HepG2 (cell line): ENCODE measurements at regions not wholly inside any gene's neighbourhood (a gene's known extent, or its start where the extent isn't known, plus 50 kb on each side); places are given as distances from the start of the nearest gene placed in this dataset.

Source experiments
- ATAC-seq: fragments of 200-7000 bp; cut with Tn5 transposase; 3 replicates; pipeline ENCODE4 v1.9.1; 2020; ENCODE audit warnings: mild to moderate bottlenecking, moderate library complexity
- BruUV-seq: library from RNA; stranded (reverse); fragments of 400-500 nt; replicated peaks from 2 replicates; lab custom pipeline; 2021; lab: Mats Ljungman, UMichigan
- CTCF ChIA-PET: fragments of 300-600 bp; formaldehyde crosslinking; extraction: SDS; loops from one replicate; lab custom pipeline; 2021; ENCODE audit warnings: low total read pairs, inconsistent platforms, low intra/inter-chr PET ratio; lab: Yijun Ruan, JAX
- POLR2A ChIA-PET: fragments of 350-600 bp; sonication (Branson Sonifier 250); formaldehyde crosslinking; loops from one replicate; lab custom pipeline; 2020; ENCODE audit warnings: antibody characterized with exemption, inconsistent platforms; lab: Yijun Ruan, JAX
- DNase-seq: peaks from one replicate; pipeline ENCODE4 v3.0.0-alpha.2; 2015; ENCODE audit warnings: low spot score
- FAIRE-seq: peaks from 3 replicates; lab custom pipeline; 2011; peaks lifted over from hg19 to GRCh38; lab: Jason Lieb, UNC
- H2AFZ ChIP-seq: one replicate; pipeline ENCODE4 v1.6.1; 2011; ENCODE audit warnings: low read length, inconsistent platforms
- H3K27ac ChIP-seq: fragments of 300-600 bp; 3 replicates; pipeline ENCODE4 v1.8.0; 2011; ENCODE audit warnings: mixed run types, mild to moderate bottlenecking, mixed read lengths, low read length, inconsistent platforms; ENCODE audit not compliant: insufficient read depth; ENCODE audit errors: extremely low read length
- H3K27me3 ChIP-seq, 2 experiments: fragments of 200-600 bp in 1 of 2; 2 replicates in 1 of 2; 3 replicates in 1 of 2; pipeline versions ENCODE4 v1.6.0 to v1.8.0; 2011; ENCODE audit warnings: low read length in 2 of 2, mild to moderate bottlenecking in 2 of 2, moderate library complexity in 2 of 2, inconsistent platforms in 1 of 2; ENCODE audit not compliant: insufficient read depth in 2 of 2, control insufficient read depth in 1 of 2
- H3K36me3 ChIP-seq, 2 experiments: fragments of 200-600 bp in 1 of 2; replicated peaks in 1 of 2; 2 replicates in 1 of 2; 3 replicates in 1 of 2; pipeline versions ENCODE4 v1.5.1 to v1.8.0; 2011; ENCODE audit warnings: low read length in 2 of 2, inconsistent platforms in 1 of 2; ENCODE audit not compliant: insufficient read depth in 2 of 2, control insufficient read depth in 1 of 2
- H3K4me1 ChIP-seq: 2 replicates; pipeline ENCODE4 v1.5.1; 2012; ENCODE audit warnings: low read length, inconsistent platforms; ENCODE audit not compliant: insufficient read depth
- H3K4me2 ChIP-seq: 2 replicates; pipeline ENCODE4 v1.6.0; 2011; ENCODE audit warnings: low read depth, low read length, inconsistent platforms
- H3K4me3 ChIP-seq, 3 experiments: fragments of 200-600 bp in 1 of 3; sonication (generic), shearing (Covaris generic) in 1 of 3; replicated peaks in 1 of 3; 2 replicates each; pipeline ENCODE4 v1.5.1; 2011 to 2016; ENCODE audit warnings: low read length in 3 of 3, inconsistent platforms in 2 of 3, low read depth in 2 of 3, mild to moderate bottlenecking in 2 of 3, control low read depth in 1 of 3, mixed read lengths in 1 of 3; ENCODE audit not compliant: insufficient read depth in 1 of 3
- H3K79me2 ChIP-seq: one replicate; pipeline ENCODE4 v1.6.1; 2011; ENCODE audit warnings: low read length, inconsistent platforms; ENCODE audit not compliant: insufficient read depth
- H3K9ac ChIP-seq: 2 replicates; pipeline ENCODE4 v1.6.0; 2011; ENCODE audit warnings: mild to moderate bottlenecking, low read depth, low read length, inconsistent platforms; ENCODE audit not compliant: insufficient read depth
- H3K9me3 ChIP-seq: 2 replicates; pipeline ENCODE4 v1.5.1; 2012; ENCODE audit warnings: mild to moderate bottlenecking, low read length
- H4K20me1 ChIP-seq: 2 replicates; pipeline ENCODE4 v1.6.0; 2011; ENCODE audit warnings: inconsistent platforms, mild to moderate bottlenecking, low read length, moderate library complexity; ENCODE audit not compliant: insufficient read depth
- CCDC6 ChIP-seq: sonication (generic); formaldehyde crosslinking; IDR thresholded peaks from 2 replicates; pipeline ENCODE4 v1.8.1; 2022; ENCODE audit warnings: mild to moderate bottlenecking, missing genetic modification reagents, moderate library complexity
- MZF1 ChIP-seq: sonication (generic); formaldehyde crosslinking; IDR thresholded peaks from 2 replicates; pipeline ENCODE4 v1.8.1; 2023; ENCODE audit warnings: mild to moderate bottlenecking, missing genetic modification reagents, borderline replicate concordance
- POLR2AphosphoS5 ChIP-seq: IDR thresholded peaks from 2 replicates; pipeline ENCODE4 v1.6.1; 2012; ENCODE audit warnings: low read depth, low read length
- RORA ChIP-seq: sonication (generic); formaldehyde crosslinking; IDR thresholded peaks from 2 replicates; pipeline ENCODE4 v1.5.0; 2020; ENCODE audit warnings: mild to moderate bottlenecking, missing genetic modification reagents, moderate library complexity
- RXRB ChIP-seq: IDR thresholded peaks from 2 replicates; pipeline ENCODE4 v1.6.1; 2016; ENCODE audit warnings: borderline replicate concordance, missing genetic modification reagents, missing compliant biosample characterization
- ZNF510 ChIP-seq: sonication (generic); formaldehyde crosslinking; IDR thresholded peaks from 2 replicates; pipeline ENCODE4 v1.4.0; 2020; ENCODE audit warnings: low read depth, mild to moderate bottlenecking, missing genetic modification reagents
- in situ Hi-C: cut with HindIII; loops from 2 replicates; pipeline ENCODE4 v1.10.0; 2017; ENCODE audit warnings: low pct_unique_long_range_greater_than_20kb; ENCODE audit not compliant: extremely low pct_ligation_motif_present
- intact Hi-C: fragments of 100-400 bp; cut with micrococcal nuclease; formaldehyde crosslinking; loops from one replicate; pipeline ENCODE4 v1.10.0; 2022; ENCODE audit not compliant: unreplicated experiment
- TF ChIP-seq, protein P1 (sequence below): sonication (generic); formaldehyde crosslinking; IDR thresholded peaks from 2 replicates; pipeline ENCODE4 v1.5.1; 2020; ENCODE audit warnings: mild to moderate bottlenecking, missing genetic modification reagents
- TF ChIP-seq, protein P2 (sequence below): IDR thresholded peaks from 2 replicates; pipeline ENCODE4 v1.4.0; 2020; ENCODE audit warnings: mild to moderate bottlenecking, missing genetic modification reagents

DNA sequence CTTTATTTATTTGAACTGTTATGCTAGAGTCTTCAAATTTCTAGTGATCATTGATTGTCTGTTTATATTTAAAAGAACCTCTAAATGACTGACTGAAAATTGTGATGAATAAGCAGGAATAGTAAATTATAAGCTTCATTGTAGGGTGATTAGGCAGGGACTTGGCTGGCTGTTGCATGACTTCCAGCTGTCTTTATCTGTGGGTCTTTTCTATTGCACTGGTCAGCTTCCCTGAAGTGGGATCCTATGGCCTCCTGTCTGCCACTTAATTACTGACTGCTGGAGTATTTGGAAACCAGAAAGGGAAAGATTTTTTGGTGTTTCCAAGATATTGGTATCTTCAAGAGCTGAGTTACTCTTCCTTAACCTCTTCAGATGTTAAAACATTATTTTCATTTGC, 123.0 kb upstream of the CCNH start:
- Histone ChIP-seq H3K36me3 (no peaks in the 10 kb centered on the region), H3K4me1 (no peaks in the 10 kb centered on the region), H3K79me2 (no peaks in the 10 kb centered on the region), H3K9me3 (no peaks in the 10 kb centered on the region), H4K20me1 (no peaks in the 10 kb centered on the region), H3K27me3 (no peaks in the 10 kb centered on the region), H2AFZ (no peak overlapping the region), H3K4me2 (no peak overlapping the region), H3K9ac (no peak overlapping the region), H3K4me3 (no peak overlapping the region), H3K27ac (no peak overlapping the region)
- ChIA-PET POLR2A (no interaction called here), CTCF (no interaction called here)
- FAIRE-seq (no peak), ATAC-seq (no peak), DNase-seq (no peak)
- no TSS peak for BruUV-seq
- intact Hi-C loops: no loop called here
- in situ Hi-C loops: no loop called here
- TF ChIP-seq ZNF510: no peak
- TF ChIP-seq POLR2AphosphoS5: no peak
- TF ChIP-seq, protein P1, sequence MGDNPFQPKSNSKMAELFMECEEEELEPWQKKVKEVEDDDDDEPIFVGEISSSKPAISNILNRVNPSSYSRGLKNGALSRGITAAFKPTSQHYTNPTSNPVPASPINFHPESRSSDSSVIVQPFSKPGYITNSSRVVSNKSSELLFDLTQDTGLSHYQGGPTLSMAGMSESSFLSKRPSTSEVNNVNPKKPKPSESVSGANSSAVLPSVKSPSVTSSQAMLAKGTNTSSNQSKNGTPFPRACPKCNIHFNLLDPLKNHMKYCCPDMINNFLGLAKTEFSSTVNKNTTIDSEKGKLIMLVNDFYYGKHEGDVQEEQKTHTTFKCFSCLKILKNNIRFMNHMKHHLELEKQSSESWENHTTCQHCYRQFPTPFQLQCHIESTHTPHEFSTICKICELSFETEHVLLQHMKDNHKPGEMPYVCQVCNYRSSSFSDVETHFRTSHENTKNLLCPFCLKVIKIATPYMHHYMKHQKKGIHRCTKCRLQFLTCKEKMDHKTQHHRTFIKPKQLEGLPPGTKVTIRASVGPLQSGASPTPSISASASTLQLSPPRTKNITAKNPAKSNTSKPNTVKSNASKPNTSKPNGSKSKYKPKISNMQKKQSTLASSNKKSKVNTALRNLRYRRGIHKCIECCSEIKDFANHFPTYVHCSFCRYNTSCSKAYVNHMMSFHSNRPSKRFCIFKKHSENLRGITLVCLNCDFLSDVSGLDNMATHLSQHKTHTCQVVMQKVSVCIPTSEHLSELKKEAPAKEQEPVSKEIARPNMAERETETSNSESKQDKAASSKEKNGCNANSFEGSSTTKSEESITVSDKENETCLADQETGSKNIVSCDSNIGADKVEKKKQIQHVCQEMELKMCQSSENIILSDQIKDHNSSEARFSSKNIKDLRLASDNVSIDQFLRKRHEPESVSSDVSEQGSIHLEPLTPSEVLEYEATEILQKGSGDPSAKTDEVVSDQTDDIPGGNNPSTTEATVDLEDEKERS: no peak
- TF ChIP-seq RORA (CRISPR knock-in tag): no peak
- no peak for TF ChIP-seq RXRB (CRISPR knock-in tag)
- TF ChIP-seq MZF1 (CRISPR knock-in tag): no peak
- no peak for TF ChIP-seq CCDC6 (CRISPR knock-in tag)
- TF ChIP-seq, protein P2, sequence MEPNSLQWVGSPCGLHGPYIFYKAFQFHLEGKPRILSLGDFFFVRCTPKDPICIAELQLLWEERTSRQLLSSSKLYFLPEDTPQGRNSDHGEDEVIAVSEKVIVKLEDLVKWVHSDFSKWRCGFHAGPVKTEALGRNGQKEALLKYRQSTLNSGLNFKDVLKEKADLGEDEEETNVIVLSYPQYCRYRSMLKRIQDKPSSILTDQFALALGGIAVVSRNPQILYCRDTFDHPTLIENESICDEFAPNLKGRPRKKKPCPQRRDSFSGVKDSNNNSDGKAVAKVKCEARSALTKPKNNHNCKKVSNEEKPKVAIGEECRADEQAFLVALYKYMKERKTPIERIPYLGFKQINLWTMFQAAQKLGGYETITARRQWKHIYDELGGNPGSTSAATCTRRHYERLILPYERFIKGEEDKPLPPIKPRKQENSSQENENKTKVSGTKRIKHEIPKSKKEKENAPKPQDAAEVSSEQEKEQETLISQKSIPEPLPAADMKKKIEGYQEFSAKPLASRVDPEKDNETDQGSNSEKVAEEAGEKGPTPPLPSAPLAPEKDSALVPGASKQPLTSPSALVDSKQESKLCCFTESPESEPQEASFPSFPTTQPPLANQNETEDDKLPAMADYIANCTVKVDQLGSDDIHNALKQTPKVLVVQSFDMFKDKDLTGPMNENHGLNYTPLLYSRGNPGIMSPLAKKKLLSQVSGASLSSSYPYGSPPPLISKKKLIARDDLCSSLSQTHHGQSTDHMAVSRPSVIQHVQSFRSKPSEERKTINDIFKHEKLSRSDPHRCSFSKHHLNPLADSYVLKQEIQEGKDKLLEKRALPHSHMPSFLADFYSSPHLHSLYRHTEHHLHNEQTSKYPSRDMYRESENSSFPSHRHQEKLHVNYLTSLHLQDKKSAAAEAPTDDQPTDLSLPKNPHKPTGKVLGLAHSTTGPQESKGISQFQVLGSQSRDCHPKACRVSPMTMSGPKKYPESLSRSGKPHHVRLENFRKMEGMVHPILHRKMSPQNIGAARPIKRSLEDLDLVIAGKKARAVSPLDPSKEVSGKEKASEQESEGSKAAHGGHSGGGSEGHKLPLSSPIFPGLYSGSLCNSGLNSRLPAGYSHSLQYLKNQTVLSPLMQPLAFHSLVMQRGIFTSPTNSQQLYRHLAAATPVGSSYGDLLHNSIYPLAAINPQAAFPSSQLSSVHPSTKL (CRISPR knock-in tag): no peak
